ENCODE measurements at regions not wholly inside any gene's neighbourhood (a gene's known extent, or its start where the extent isn't known, plus 50 kb on each side); places are given as distances from the start of the nearest gene placed in this dataset.

GRCh38 chr2:16587601-16588000 lies 78.0 kb downstream of the CYRIA start:
- ChIA-PET POLR2A (no interaction called here), CTCF (no interaction called here)
- H3K9me3 ChIP-seq (ENCODE audit: control insufficient read depth in 1 of 2, insufficient read depth in 1 of 2, low read length in 2 of 2), result no peaks in the 10 kb centered on the region
- intact Hi-C loops (cut with DNase I, micrococcal nuclease), result no loop called here
- no peaks in the 10 kb centered on the region for H3K36me3 ChIP-seq (ENCODE audit: insufficient read depth, low read length)
- DNase-seq (peak in 1 of 14 experiments; percentile 33), ATAC-seq (ENCODE audit: poor library complexity) (no peak)
- Mint-ChIP-seq H3K4me3 (no peak overlapping the region), H3K9me3 (no peaks in the 10 kb centered on the region), H3K27me3 (no peaks in the 10 kb centered on the region), H3K36me3 (ENCODE audit: low read depth) (no peaks in the 10 kb centered on the region), H3K27ac (no peak overlapping the region), H3K4me1 (ENCODE audit: low read depth) (no peaks in the 10 kb centered on the region)
- no peak overlapping the region for H3K27ac ChIP-seq (ENCODE audit: low read depth in 1 of 2, low read length in 2 of 2)
- H3K4me1 ChIP-seq (ENCODE audit: insufficient read depth, low read length), result no peaks in the 10 kb centered on the region
- no peak overlapping the region for H3K4me3 ChIP-seq (ENCODE audit: low read length)
- no peak for TF ChIP-seq CTCF (IDR thresholded peaks at IDR 0.05)
- no peaks in the 10 kb centered on the region for H3K27me3 ChIP-seq (ENCODE audit: control insufficient read depth in 1 of 2, insufficient read depth in 2 of 2, low read length in 2 of 2)

GRCh38 chr2:16584824-16585540 lies 80.7 kb downstream of the CYRIA start:
- Histone ChIP-seq H3K27me3 (ENCODE audit: control insufficient read depth in 1 of 2, insufficient read depth in 2 of 2, low read length in 2 of 2) (no peaks in the 10 kb centered on the region), H3K9me3 (ENCODE audit: control insufficient read depth in 1 of 2, insufficient read depth in 1 of 2, low read length in 2 of 2) (no peaks in the 10 kb centered on the region), H3K4me1 (ENCODE audit: insufficient read depth, low read length) (no peaks in the 10 kb centered on the region), H3K27ac (ENCODE audit: low read depth in 1 of 2, low read length in 2 of 2) (no peak overlapping the region), H3K4me3 (ENCODE audit: low read length) (no peak overlapping the region), H3K36me3 (ENCODE audit: insufficient read depth, low read length) (no peaks in the 10 kb centered on the region)
- TF ChIP-seq CTCF (IDR thresholded peaks at IDR 0.05), result no peak
- intact Hi-C loops (cut with DNase I, micrococcal nuclease), result no loop called here
- H3K36me3 Mint-ChIP-seq (ENCODE audit: low read depth), result no peaks in the 10 kb centered on the region
- ATAC-seq (ENCODE audit: poor library complexity) (no peak), DNase-seq (peak in 2 of 14 experiments; percentile 17 to 30)
- no peaks in the 10 kb centered on the region for H3K4me1 Mint-ChIP-seq (ENCODE audit: low read depth)
- POLR2A ChIA-PET, result no interaction called here
- CTCF ChIA-PET, result no interaction called here
- H3K4me3 Mint-ChIP-seq, result no peak overlapping the region
- no peaks in the 10 kb centered on the region for H3K27me3 Mint-ChIP-seq
- no peak overlapping the region for H3K27ac Mint-ChIP-seq
- no peaks in the 10 kb centered on the region for H3K9me3 Mint-ChIP-seq

- CTCF ChIA-PET, result no interaction called here
- DNase-seq (no peak), ATAC-seq (ENCODE audit: poor library complexity) (no peak)
- Mint-ChIP-seq H3K4me1 (ENCODE audit: low read depth) (no peaks in the 10 kb centered on the region), H3K36me3 (ENCODE audit: low read depth) (no peaks in the 10 kb centered on the region), H3K27me3 (no peaks in the 10 kb centered on the region), H3K4me3 (no peak overlapping the region), H3K9me3 (no peaks in the 10 kb centered on the region), H3K27ac (no peak overlapping the region)
- intact Hi-C loops (cut with DNase I, micrococcal nuclease), result no loop called here
- Histone ChIP-seq H3K9me3 (ENCODE audit: control insufficient read depth in 1 of 2, insufficient read depth in 1 of 2, low read length in 2 of 2) (no peaks in the 10 kb centered on the region), H3K27ac (ENCODE audit: low read depth in 1 of 2, low read length in 2 of 2) (no peak overlapping the region), H3K27me3 (ENCODE audit: control insufficient read depth in 1 of 2, insufficient read depth in 2 of 2, low read length in 2 of 2) (no peaks in the 10 kb centered on the region), H3K36me3 (ENCODE audit: insufficient read depth, low read length) (no peaks in the 10 kb centered on the region), H3K4me1 (ENCODE audit: insufficient read depth, low read length) (no peaks in the 10 kb centered on the region), H3K4me3 (ENCODE audit: low read length) (no peak overlapping the region)
- no peak for TF ChIP-seq CTCF (IDR thresholded peaks at IDR 0.05)
- POLR2A ChIA-PET, result no interaction called here
Measured at GRCh38 chr2:16584084-16584483, 81.5 kb downstream of the CYRIA start.
